Right atrium auricular region (tissue), 2 donors: ENCODE measurements at regions not wholly inside any gene's neighbourhood (a gene's known extent, or its start where the extent isn't known, plus 50 kb on each side); places are given as distances from the start of the nearest gene placed in this dataset.

Experiments
- DNase-seq: peaks from one replicate; pipeline ENCODE4 v3.0.0-alpha.2; 2019; ENCODE audit warnings: low spot score
- H3K27ac ChIP-seq, 2 donors: fragments of 200-600 bp; sonication (generic); 1 replicate in 1 of 2; 2 replicates in 1 of 2; pipeline ENCODE4 v1.5.1; 2016 to 2019
- H3K27me3 ChIP-seq, 2 donors: fragments of 200-600 bp; sonication (generic); one replicate each; pipeline versions ENCODE4 v1.5.1 to v1.6.0; 2017 to 2019
- H3K36me3 ChIP-seq: fragments of 200-600 bp; sonication (generic); one replicate; pipeline ENCODE4 v1.5.1; 2016
- H3K4me1 ChIP-seq, 2 donors: fragments of 200-600 bp; sonication (generic); one replicate each; pipeline versions ENCODE4 v1.5.1 to v1.6.0; 2017 to 2019
- H3K4me3 ChIP-seq, 2 donors: fragments of 200-600 bp; sonication (generic); 1 replicate in 1 of 2; 2 replicates in 1 of 2; pipeline ENCODE4 v1.5.1; 2017 to 2019; ENCODE audit warnings: mild to moderate bottlenecking in 1 of 2, moderate library complexity in 1 of 2
- H3K9me3 ChIP-seq, 2 donors: fragments of 200-600 bp; sonication (generic); one replicate each; pipeline ENCODE4 v1.5.1; 2019
- CTCF ChIP-seq, 2 donors: fragments of 200-600 bp; sonication (generic); IDR thresholded peaks; one replicate each; pipeline ENCODE4 v1.5.1; 2019; ENCODE audit warnings: antibody characterized with exemption in 2 of 2

DNA sequence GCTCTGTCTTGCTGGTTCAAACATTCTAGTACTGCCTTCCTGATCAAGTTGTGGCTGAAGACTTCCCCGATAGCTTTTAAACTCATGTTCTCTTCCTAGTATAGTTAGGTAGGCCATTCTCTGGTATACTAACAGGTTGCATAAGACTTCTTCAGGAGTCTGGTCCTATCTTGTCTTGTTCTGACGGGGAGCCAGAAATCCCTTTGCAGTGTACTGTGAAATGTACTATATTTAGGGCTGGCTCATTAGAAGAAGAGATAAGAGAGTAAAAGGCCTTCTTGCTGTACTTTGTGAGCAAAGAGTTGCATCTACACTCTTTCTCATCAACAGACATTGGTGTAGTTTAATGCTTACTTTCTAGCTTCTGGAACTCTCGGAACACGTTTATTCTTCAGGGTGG, 331.9 kb downstream of the NUP35 start:
- no peaks in the 10 kb centered on the region for H3K36me3 ChIP-seq
- H3K4me3 ChIP-seq = no peak overlapping the region
- H3K27me3 ChIP-seq = no peaks in the 10 kb centered on the region
- H3K4me1 ChIP-seq = no peaks in the 10 kb centered on the region
- DNase-seq = no peak
- no peak for TF ChIP-seq CTCF (IDR thresholded peaks at IDR 0.05)
- no peaks in the 10 kb centered on the region for H3K9me3 ChIP-seq
- H3K27ac ChIP-seq = peak overlapping the region in 1 of 2 donors; percentile 16

- H3K36me3 ChIP-seq = no peaks in the 10 kb centered on the region
- H3K4me1 ChIP-seq = no peaks in the 10 kb centered on the region
- no peak overlapping the region for H3K27ac ChIP-seq
- no peak for TF ChIP-seq CTCF (IDR thresholded peaks at IDR 0.05)
- no peak overlapping the region for H3K4me3 ChIP-seq
- DNase-seq = no peak
- peaks cover 0 to 5% of the 10 kb centered on the region in 2 donors for H3K9me3 ChIP-seq
- H3K27me3 ChIP-seq = no peaks in the 10 kb centered on the region
Observed at GRCh38 chr2:183458460-183458859, 334.2 kb downstream of the NUP35 start.

- Histone ChIP-seq H3K9me3 (peaks cover 0 to 5% of the 10 kb centered on the region in 2 donors), H3K4me3 (no peak overlapping the region), H3K27ac (no peak overlapping the region), H3K4me1 (no peaks in the 10 kb centered on the region), H3K27me3 (no peaks in the 10 kb centered on the region), H3K36me3 (no peaks in the 10 kb centered on the region)
- no peak for TF ChIP-seq CTCF (IDR thresholded peaks at IDR 0.05)
- no peak for DNase-seq
Observed at GRCh38 chr2:183459466-183459865, 335.2 kb downstream of the NUP35 start.

DNA sequence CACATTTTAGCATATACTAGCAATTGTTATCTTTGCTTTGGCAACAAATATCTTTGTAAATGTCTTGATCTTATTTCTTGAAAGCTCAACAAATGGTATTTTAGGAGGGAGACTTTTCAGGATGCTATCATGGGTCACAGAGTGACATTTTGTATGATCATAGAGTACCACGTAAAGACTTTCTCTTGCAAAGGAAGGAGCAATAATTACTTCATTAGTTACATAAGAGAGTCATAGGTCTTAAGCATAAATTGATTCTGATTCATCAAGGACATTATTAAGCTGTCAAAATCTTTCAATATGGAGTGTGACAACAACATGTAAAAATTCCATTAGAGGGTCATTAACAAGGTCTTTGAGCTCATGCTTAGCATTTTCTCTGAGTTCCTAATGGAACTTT, 339.6 kb downstream of the NUP35 start:
- no peak overlapping the region for H3K27ac ChIP-seq
- no peaks in the 10 kb centered on the region for H3K4me1 ChIP-seq
- no peak for TF ChIP-seq CTCF (IDR thresholded peaks at IDR 0.05)
- H3K9me3 ChIP-seq = peaks cover 0 to 5% of the 10 kb centered on the region in 2 donors
- no peaks in the 10 kb centered on the region for H3K27me3 ChIP-seq
- no peak for DNase-seq
- H3K36me3 ChIP-seq = no peaks in the 10 kb centered on the region
- no peak overlapping the region for H3K4me3 ChIP-seq

DNA sequence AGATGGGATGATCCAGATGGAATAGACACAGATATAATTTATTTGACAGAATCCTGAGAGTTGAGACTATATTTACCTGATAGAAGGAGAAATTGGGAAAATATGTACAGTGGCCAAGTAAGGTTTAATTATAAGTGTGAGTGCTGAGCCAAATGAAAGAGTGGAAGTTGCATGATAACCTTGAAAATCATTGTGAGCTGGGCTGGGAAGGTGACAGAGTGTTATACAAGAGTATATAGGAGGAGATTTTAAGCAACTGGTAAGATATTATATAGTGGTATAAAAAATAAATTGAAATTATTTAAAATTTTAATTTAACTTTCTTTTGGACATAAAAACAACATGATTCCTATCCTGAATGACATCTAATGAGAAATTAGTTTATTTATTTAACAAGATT, 340.8 kb downstream of the NUP35 start:
- Histone ChIP-seq H3K36me3 (no peaks in the 10 kb centered on the region), H3K4me3 (no peak overlapping the region), H3K27me3 (no peaks in the 10 kb centered on the region), H3K27ac (no peak overlapping the region), H3K9me3 (peaks cover 0 to 15% of the 10 kb centered on the region in 2 donors), H3K4me1 (no peaks in the 10 kb centered on the region)
- no peak for TF ChIP-seq CTCF (IDR thresholded peaks at IDR 0.05)
- no peak for DNase-seq

- H3K9me3 ChIP-seq = peaks cover 0 to 3% of the 10 kb centered on the region in 2 donors
- H3K36me3 ChIP-seq = no peaks in the 10 kb centered on the region
- no peak for TF ChIP-seq CTCF (IDR thresholded peaks at IDR 0.05)
- no peak for DNase-seq
- no peak overlapping the region for H3K4me3 ChIP-seq
- H3K27me3 ChIP-seq = no peaks in the 10 kb centered on the region
- no peaks in the 10 kb centered on the region for H3K4me1 ChIP-seq
- no peak overlapping the region for H3K27ac ChIP-seq
Observed at GRCh38 chr2:183474912-183475695, 350.9 kb downstream of the NUP35 start.
